ENCODE measurements at regions not wholly inside any gene's neighbourhood (a gene's known extent, or its start where the extent isn't known, plus 50 kb on each side); places are given as distances from the start of the nearest gene placed in this dataset.
"Not testable (repeated sequence)": the region's sequence is repeated elsewhere in the genome, so short reads cannot be mapped to it uniquely, and the experiment has no call there.

DNA sequence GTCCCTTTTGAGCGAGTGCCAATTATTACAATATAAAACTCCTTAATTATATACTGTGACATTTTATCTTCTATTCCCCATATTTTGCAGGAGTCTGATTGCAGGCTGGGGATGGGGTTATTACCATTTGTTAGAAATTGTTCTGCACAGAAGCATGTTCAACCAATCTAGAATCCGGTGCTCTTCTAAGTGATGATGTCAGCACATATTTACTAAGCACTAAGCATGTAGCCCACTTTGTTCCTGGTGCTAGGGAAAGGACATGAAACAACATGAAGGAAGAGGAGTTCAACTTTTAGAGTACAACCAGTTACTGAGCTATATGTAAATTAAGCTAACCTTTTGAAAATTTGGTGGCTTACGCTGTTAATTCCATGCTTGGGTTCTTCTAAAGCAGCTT is 52.8 kb upstream of the IL1RAPL2 start:
- no peak for DNase-seq (ENCODE audit: low spot score)

DNA sequence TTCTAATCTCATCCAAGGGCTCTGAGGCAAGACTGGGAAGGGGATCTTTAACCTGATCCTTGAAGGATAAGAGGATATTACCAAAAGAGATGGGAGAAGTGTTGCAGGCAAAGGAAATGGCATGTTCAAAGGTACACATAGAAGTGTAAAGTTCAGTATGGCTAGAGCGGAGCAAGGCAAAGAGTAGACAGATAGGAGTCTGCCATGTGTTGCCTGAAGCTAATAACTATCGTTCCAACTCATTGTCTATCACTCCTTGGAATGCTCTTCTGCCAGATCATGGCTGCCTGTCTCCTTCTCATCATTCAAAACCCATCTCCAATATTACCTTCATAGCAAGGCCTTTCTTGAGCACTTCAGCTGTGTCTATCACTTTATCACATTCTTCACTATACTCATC is 55.2 kb upstream of the IL1RAPL2 start:
- no peak for DNase-seq (ENCODE audit: low spot score)

GRCh38 chrX:104502460-104502859 is 63.5 kb upstream of the IL1RAPL2 start:
- no peak for DNase-seq (ENCODE audit: low spot score)

DNA sequence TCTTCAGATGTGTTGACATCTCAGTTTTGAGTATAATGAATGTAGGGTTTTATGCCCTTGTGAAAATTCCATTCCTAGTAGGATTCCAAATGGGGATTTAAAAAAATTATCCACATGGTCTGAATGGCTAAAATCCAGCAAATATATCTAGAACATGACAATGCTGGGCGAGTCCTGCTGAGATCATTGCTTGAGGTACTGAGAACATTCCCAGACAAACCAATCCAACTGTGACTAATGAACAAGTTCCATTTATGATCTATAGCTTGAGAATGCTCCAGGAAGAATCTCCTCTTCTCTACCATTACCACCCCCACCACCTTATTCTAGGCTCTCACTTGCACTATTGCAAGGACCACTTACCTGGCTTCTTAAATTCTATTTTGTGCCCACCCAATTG is 77.2 kb upstream of the IL1RAPL2 start:
- no peak for DNase-seq (ENCODE audit: low spot score)

- no peak for DNase-seq (ENCODE audit: low spot score)
Observed at GRCh38 chrX:104486691-104487090, 79.3 kb upstream of the IL1RAPL2 start.

- DNase-seq (ENCODE audit: low spot score), result no peak
Observed at GRCh38 chrX:104482757-104483156, 83.2 kb upstream of the IL1RAPL2 start.

DNA sequence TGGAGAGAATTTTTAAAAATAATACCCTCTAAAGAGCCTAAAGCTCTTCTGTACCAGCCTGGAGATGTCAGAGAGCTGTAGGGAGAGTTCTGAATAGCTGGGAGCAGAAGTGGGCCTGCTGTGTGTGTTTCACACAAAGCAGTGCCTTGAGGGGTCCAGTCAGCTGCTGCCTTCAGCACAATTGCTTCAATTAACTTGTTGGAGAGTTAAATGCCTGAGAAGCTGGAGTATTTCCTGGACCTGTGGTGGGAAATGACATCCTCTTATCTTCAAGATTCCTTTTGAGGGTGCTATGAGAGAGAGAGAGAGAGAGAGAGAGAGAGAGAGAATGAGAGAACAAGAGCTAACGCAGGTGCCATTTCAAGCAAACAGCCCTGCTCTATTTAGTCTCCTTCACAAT is 96.2 kb upstream of the IL1RAPL2 start:
- DNase-seq (ENCODE audit: low spot score), result no peak

DNA sequence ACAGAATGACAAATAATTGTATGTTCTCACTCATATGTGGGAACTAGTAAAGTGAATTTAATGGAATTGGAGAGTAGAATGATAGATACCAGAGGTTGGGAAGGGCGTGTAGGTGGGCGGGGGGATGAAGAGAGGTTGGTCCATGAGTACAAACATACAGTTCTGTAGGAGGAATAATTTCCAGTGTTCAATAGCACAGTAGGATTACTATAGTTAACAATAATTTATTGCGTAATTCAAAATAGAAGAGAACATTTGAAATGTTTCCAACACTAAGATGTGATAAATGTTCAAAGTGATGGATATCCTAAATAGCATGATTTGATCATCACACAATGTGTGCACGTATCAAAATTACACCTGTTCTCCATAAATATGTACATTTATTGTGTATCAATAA is 106.2 kb upstream of the IL1RAPL2 start:
- DNase-seq (ENCODE audit: low spot score), result no peak

GRCh38 chrX:104457130-104457529 is 108.9 kb upstream of the IL1RAPL2 start:
- DNase-seq (ENCODE audit: low spot score), result not testable (repeated sequence)

DNA sequence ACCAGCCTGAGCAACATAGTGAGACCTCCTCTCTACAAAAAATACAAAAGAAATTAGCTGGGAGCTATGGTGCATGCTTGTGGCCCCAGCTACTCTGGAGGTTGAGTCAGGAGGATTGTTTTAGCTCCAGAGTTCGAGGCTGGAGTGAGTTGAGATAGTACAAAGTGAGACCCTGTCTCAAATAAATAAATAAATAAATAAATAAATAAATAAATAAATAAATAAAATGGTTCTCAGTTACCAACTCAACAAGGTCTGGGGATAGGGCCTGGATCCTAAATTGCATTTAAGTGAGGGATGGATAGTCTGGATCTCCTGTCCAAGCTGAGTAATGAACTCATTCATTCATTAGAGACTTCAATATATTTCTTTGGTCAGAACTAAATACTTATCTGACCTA is 115.7 kb upstream of the IL1RAPL2 start:
- DNase-seq (ENCODE audit: low spot score), result no peak

DNA sequence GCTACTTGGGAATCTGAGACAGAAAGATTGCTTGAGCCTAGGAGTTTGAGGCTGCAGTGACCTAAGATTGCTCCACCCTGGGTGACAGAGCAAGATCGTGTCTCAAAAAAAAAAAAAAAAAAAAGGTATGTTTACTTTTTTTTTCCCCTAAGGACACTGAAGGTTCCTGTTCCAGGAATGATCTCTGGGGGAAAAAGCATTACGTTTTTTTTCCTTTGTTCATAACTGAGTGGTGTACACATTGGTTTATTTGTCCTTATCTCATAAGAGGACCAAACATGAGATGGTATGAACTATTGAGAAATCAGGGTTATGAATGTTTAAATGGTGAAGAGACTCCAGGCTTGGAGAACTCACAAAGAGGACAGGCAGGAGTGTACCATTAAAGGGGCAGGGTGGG is 120.4 kb upstream of the IL1RAPL2 start:
- no peak for DNase-seq (ENCODE audit: low spot score)

GRCh38 chrX:104435249-104435648 is 130.8 kb upstream of the IL1RAPL2 start:
- DNase-seq (ENCODE audit: low spot score), result no peak

DNA sequence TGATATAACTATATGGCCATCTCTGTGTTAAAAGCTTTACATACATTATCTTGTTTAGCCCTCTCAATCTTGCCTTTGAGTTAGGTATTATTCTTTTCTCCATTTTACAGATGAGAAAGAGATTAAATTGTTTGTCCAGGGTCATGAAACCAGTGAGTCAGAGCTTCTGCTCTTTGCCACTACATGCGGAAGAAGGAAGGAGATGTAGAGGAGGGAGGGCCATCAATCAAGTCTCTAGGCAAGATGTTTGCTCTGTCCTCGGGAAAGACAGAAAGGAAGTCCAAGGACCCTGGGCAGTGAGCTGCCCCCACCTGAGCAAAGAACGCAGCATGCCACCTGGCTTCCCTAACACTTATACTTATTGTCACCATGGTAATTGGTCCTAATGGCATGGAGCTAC is 133.7 kb upstream of the IL1RAPL2 start:
- no peak for DNase-seq (ENCODE audit: low spot score)

DNA sequence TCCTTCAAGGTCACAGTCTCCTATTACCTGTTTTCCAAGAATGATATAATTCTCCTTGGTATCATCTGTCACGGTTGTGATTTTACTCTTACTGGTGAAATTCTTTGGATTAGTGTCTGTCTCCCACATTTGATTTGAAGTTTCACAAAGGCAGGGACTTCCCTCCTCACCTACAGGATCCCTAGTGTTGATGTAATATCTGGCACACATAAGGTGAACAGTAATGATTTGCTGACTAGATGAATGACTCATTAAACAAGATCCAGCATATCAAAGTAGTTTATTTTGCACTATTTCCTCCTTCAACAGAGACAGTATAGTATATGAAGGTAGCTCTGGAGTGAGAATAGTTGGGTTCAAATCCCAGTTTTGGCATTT is 135.3 kb upstream of the IL1RAPL2 start:
- no peak for DNase-seq (ENCODE audit: low spot score)

DNA sequence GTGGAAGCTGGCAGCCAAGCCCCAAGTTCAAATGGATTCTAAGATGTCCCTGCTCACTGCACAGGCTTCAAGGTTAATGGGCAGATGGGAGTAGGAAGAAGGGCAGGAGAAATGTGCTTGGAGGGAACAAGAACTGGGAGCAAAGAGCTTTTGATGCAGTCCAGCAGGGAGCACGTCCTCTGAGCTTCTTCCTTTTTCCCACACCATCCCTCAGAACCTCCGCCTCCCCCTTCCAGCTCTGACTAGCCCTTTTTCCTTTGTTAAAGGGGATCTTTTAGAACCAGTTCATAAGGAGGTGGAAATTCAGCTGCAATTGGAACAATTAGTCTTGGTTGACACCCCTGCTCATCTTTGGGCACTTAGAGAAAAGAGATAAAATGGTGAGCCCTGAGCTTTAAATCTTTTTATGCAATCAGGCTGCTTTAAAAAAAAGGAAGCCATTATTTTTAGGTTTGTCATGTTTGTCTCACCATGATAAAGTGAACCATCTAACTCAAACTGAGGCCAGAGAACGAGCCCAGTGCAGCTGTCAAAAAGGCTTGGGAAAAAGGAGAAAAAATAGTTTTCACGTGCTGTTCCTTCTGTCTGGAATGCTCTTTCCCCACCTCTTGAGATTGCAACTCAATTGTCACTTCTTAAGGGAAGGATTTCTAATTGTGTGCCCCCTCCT is 135.8 kb upstream of the IL1RAPL2 start:
- DNase-seq (ENCODE audit: low spot score), result no peak

DNA sequence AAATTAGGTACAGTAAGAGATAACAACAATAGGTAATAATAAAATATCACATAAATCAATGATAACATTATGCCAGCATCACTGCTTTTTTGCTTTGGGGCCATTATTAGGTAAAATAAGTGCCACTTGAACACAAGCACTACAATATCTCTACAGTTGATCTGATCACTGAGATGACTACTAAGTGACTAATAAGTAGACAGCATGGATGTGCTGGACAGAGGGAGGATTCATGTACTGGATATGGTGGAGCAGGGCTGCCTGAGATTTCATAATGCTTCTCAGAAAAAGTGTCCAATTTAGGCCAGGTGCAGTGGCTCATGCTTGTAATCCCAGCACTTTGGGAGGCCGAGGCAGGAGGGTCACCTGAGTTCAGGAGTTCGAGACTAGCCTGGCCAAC is 137.8 kb upstream of the IL1RAPL2 start:
- no peak for DNase-seq (ENCODE audit: low spot score)

DNA sequence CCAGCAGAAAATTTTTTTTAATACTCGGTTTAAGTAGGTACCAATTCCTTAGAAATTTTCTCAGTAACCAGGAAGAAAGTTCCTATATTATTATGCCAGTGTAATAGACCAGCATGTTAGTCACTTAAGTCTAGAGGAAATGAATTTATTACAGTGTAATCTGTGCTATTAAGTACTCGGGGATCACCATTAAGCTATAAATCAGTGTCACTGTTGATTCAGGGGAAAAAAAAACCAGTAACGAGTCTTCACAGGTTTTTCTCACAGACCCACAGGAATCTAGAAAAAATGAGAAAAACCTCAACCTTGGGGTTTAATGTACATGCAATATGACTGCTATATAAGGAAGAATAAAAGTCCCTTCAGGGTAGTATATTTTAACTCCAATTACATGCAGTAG is 138.3 kb upstream of the IL1RAPL2 start:
- DNase-seq (ENCODE audit: low spot score), result no peak

DNA sequence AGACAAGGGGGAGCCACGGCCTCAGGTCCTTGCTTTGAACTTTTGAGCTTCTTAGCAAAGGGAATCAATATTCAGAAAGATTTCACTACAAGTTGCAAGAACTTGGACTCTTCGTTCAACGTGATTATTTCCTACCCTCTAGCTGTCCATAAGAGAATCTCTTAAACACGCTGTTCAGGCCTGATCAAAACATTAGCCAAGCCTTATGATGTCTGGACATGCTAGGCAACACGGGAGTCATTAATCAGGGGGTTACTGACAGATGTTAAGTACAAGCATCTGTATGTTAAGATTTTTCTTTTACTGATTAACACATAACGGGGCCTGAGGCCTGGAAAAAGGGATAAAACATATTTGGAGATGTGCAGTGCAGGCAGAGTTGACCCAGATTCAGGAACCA is 138.9 kb upstream of the IL1RAPL2 start:
- DNase-seq (ENCODE audit: low spot score), result no peak

DNA sequence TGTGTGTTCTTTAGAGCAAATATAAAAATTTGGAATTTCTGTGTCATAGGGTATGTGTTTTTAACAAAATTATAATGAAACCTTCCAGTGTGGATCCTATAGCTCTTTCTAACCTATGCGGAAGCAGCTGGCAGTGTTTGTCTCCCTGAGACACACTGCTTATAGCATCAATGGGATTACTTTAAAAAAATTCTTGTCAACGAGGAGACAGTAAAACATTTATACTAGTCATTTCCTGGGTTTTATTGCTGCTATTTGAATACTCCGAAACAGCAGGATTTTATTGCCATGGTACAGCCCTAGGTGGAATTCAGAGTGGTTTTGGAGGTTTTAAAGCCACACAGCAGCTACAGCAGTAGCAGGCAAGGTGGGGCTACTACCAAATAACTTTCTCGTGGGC is 145.1 kb upstream of the IL1RAPL2 start:
- DNase-seq (ENCODE audit: low spot score), result no peak

- no peak for DNase-seq (ENCODE audit: low spot score)
Observed at GRCh38 chrX:104419926-104420325, 146.1 kb upstream of the IL1RAPL2 start.

DNA sequence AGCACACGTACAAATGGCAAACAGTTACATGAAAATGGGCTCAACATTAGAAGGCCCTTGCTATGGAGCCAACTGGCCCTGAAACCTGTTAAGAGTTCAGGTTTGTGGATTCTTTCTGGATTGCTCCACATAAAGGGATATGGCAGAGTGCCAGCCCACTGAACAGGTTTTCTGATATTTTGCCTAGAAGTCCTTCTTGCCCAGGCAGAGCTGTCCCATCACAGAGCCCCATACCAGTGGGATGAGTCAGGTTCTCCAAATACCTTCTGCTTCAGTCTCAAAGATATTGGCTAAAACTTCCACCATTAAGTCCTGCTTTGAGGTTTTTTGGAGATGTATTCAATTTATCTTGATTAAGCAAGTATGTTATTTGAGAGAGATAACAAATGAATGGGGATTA is 146.8 kb upstream of the IL1RAPL2 start:
- no peak for DNase-seq (ENCODE audit: low spot score)

- no peak for DNase-seq (ENCODE audit: low spot score)
Observed at GRCh38 chrX:104411800-104412199, 154.2 kb upstream of the IL1RAPL2 start.

DNA sequence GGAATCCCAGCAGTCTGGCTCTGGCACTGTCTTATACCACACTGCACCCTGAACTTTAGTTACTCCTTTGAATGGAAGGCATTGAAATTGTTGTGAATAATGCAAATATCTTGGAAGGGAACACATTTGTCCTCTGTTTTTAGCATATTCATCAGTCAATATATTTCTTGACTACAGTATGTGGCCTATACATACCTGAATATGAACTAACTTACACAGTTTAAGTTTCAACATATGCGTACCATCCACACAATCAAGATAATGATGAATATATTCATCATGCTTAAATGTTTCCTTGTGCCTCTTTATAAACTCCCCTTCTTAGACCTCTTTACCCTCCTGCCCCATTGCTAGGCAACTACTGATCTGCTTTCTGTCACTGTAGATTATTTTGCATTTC is 145.7 kb upstream of the ESX1 start:
- no peak for DNase-seq (ENCODE audit: low spot score)

DNA sequence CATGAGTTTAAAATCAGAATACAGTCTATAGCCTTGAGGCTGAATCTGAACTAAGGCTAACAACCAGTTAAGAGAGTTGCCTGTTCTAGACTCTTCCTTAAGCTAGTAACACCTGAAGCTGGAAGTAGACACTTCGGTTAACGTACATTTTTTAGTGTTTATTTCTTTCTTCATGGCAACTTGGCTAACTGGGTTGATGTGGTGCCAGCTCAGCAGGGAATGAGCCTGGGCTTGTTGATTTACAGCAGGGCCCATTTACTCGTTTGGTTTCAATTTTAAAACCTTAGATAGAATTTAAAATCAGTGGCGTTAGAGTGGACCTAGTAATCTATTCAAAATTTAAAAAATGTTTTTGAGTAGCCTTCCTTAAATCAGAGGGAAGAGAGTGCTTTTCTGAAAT is 137.6 kb upstream of the ESX1 start:
- DNase-seq (ENCODE audit: low spot score), result no peak

DNA sequence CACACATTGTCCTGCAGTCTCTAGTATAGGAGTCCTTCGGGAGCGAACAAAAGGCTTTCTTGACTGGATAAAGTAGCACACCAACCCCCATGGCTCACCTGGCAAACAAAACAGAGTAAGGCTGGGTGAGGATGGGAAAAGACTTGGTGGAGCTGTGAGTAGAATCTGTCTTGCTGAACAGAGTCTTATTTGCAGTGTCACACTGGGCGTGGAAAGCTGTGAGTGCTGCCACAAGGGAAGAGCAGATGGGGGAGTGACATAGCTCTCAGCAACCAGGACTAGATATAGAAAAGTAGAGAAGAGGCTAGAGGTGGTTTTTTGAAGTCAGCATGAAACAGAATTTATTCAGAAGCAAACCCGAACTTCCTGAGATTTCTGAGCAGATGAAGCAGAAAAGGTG is 137.2 kb upstream of the ESX1 start:
- DNase-seq (ENCODE audit: low spot score), result no peak
